ENCODE measurements at regions not wholly inside any gene's neighbourhood (a gene's known extent, or its start where the extent isn't known, plus 50 kb on each side); places are given as distances from the start of the nearest gene placed in this dataset.

GRCh38 chr3:4247391-4247790 lies 55.8 kb upstream of the SETMAR start:
- TF ChIP-seq POLR2AphosphoS5 (IDR thresholded peaks at IDR 0.05; ENCODE audit: insufficient read depth, low read depth, low read length) = no peak
- FAIRE-seq = no peak

GRCh38 chr3:4250064-4250463 lies 53.1 kb upstream of the SETMAR start:
- TF ChIP-seq MYC (IDR thresholded peaks at IDR 0.05; ENCODE audit: low read depth, low read length) = no peak
- TF ChIP-seq POLR2AphosphoS5 (IDR thresholded peaks at IDR 0.05; ENCODE audit: insufficient read depth, low read depth, low read length) = no peak
- TF ChIP-seq JUN (IDR thresholded peaks at IDR 0.05; ENCODE audit: borderline replicate concordance, insufficient read depth, insufficient read length, low read depth) = no peak
- no peak for TF ChIP-seq MAX (IDR thresholded peaks at IDR 0.05; ENCODE audit: insufficient read depth, insufficient read length)
- TF ChIP-seq CTCF (IDR thresholded peaks at IDR 0.05; ENCODE audit: extremely low read depth in 1 of 2, insufficient read depth in 1 of 2, low read depth in 1 of 2, low read length in 2 of 2) = no peak
- no peak for TF ChIP-seq FOS (IDR thresholded peaks at IDR 0.05; ENCODE audit: borderline replicate concordance, insufficient read depth, low read length)
- Histone ChIP-seq H3K79me2 (ENCODE audit: control insufficient read depth, insufficient read depth, low read length) (no peaks in the 10 kb centered on the region), H3K9me3 (replicated peaks; ENCODE audit: control insufficient read depth, insufficient read depth, low read length) (peaks cover 2% of the 10 kb centered on the region), H3K27ac (ENCODE audit: insufficient read depth, low read depth, low read length) (no peak overlapping the region), H3K4me3 (replicated peaks in 1 of 3; ENCODE audit: insufficient read depth in 1 of 3, low read depth in 1 of 3, low read length in 3 of 3) (no peak overlapping the region), H3K9ac (replicated peaks; ENCODE audit: extremely low read depth, insufficient read depth, low read length) (no peak overlapping the region), H4K20me1 (replicated peaks; ENCODE audit: control insufficient read depth, extremely low read depth, insufficient read depth, low read length) (no peaks in the 10 kb centered on the region), H3K27me3 (ENCODE audit: control insufficient read depth in 2 of 2, insufficient read depth in 2 of 2, low read length in 2 of 2) (no peaks in the 10 kb centered on the region), H3K4me2 (ENCODE audit: insufficient read depth, low read length) (no peak overlapping the region), H3K4me1 (ENCODE audit: control insufficient read depth, extremely low read depth, insufficient read depth, low read length) (no peaks in the 10 kb centered on the region), H3K36me3 (ENCODE audit: control insufficient read depth in 2 of 2, extremely low read depth in 1 of 2, insufficient read depth in 2 of 2, low read length in 2 of 2) (no peaks in the 10 kb centered on the region), H3K9me1 (replicated peaks; ENCODE audit: control insufficient read depth, extremely low read depth, insufficient read depth, low read length) (no peaks in the 10 kb centered on the region), H2AFZ (ENCODE audit: low read depth, low read length) (no peak overlapping the region)
- FAIRE-seq (no peak), DNase-seq (ENCODE audit: low read depth, low spot score) (no peak)
- dilution Hi-C loops (cut with MboI; ENCODE audit: extremely low pct_ligation_motif_present, low sequenced_read_pairs) (no loop called here), intact Hi-C loops (cut with micrococcal nuclease) (no loop called here)
- BruUV-seq (replicated peaks) = no TSS peak
- ChIA-PET POLR2A (no interaction called here), CTCF (no interaction called here)

More at GRCh38 chr3:4247391-4247790, 55.8 kb upstream of the SETMAR start:
- Histone ChIP-seq H3K4me3 (replicated peaks in 1 of 3; ENCODE audit: insufficient read depth in 1 of 3, low read depth in 1 of 3, low read length in 3 of 3) (no peak overlapping the region), H3K79me2 (ENCODE audit: control insufficient read depth, insufficient read depth, low read length) (no peaks in the 10 kb centered on the region), H3K9me3 (replicated peaks; ENCODE audit: control insufficient read depth, insufficient read depth, low read length) (peaks cover 2% of the 10 kb centered on the region), H3K27ac (ENCODE audit: insufficient read depth, low read depth, low read length) (no peak overlapping the region), H2AFZ (ENCODE audit: low read depth, low read length) (no peak overlapping the region), H3K9ac (replicated peaks; ENCODE audit: extremely low read depth, insufficient read depth, low read length) (no peak overlapping the region), H3K36me3 (ENCODE audit: control insufficient read depth in 2 of 2, extremely low read depth in 1 of 2, insufficient read depth in 2 of 2, low read length in 2 of 2) (no peaks in the 10 kb centered on the region), H3K4me1 (ENCODE audit: control insufficient read depth, extremely low read depth, insufficient read depth, low read length) (no peaks in the 10 kb centered on the region), H3K9me1 (replicated peaks; ENCODE audit: control insufficient read depth, extremely low read depth, insufficient read depth, low read length) (no peaks in the 10 kb centered on the region), H3K4me2 (ENCODE audit: insufficient read depth, low read length) (no peak overlapping the region), H3K27me3 (ENCODE audit: control insufficient read depth in 2 of 2, insufficient read depth in 2 of 2, low read length in 2 of 2) (no peaks in the 10 kb centered on the region), H4K20me1 (replicated peaks; ENCODE audit: control insufficient read depth, extremely low read depth, insufficient read depth, low read length) (no peaks in the 10 kb centered on the region)
- POLR2A ChIA-PET = no interaction called here
- BruUV-seq (replicated peaks) = no TSS peak
- CTCF ChIA-PET = no interaction called here
- dilution Hi-C loops (cut with MboI; ENCODE audit: extremely low pct_ligation_motif_present, low sequenced_read_pairs) = no loop called here
- intact Hi-C loops (cut with micrococcal nuclease) = no loop called here
- DNase-seq (ENCODE audit: low read depth, low spot score) = no peak
